Endodermal cell (in vitro differentiated cells): ENCODE measurements at regions not wholly inside any gene's neighbourhood (a gene's known extent, or its start where the extent isn't known, plus 50 kb on each side); places are given as distances from the start of the nearest gene placed in this dataset.

ENCODE experiments used
- DNase-seq: peaks from one replicate; pipeline ENCODE4 v3.0.0-alpha.2; 2017
- H3K27ac ChIP-seq: 2 replicates; pipeline ENCODE4 v1.5.1; 2013; ENCODE audit warnings: mild to moderate bottlenecking, low read depth, low read length, moderate library complexity
- H3K27me3 ChIP-seq: 2 replicates; pipeline ENCODE4 v1.6.1; 2013; ENCODE audit warnings: mild to moderate bottlenecking, low read length, moderate library complexity; ENCODE audit not compliant: insufficient read depth, control insufficient read depth, poor library complexity, severe bottlenecking
- H3K36me3 ChIP-seq: 2 replicates; pipeline ENCODE4 v1.7.0; 2013; ENCODE audit warnings: mild to moderate bottlenecking, low read length, moderate library complexity; ENCODE audit not compliant: control insufficient read depth, insufficient read depth
- H3K4me1 ChIP-seq: one replicate; pipeline ENCODE4 v1.7.0; 2013; ENCODE audit warnings: low read length; ENCODE audit not compliant: control insufficient read depth, insufficient read depth
- H3K4me3 ChIP-seq: 2 replicates; pipeline ENCODE4 v1.5.1; 2013; ENCODE audit warnings: mild to moderate bottlenecking, low read length, moderate library complexity
- H3K9ac ChIP-seq: 2 replicates; pipeline ENCODE4 v1.6.1; 2013; ENCODE audit warnings: mild to moderate bottlenecking, low read length, moderate library complexity; ENCODE audit not compliant: poor library complexity, severe bottlenecking; ENCODE audit errors: extremely low read depth
- H3K9me3 ChIP-seq: 2 replicates; pipeline ENCODE4 v1.6.1; 2013; ENCODE audit warnings: mild to moderate bottlenecking, low read length, moderate library complexity; ENCODE audit not compliant: control insufficient read depth
- H3K27ac Mint-ChIP-seq: 2 replicates; pipeline ENCODE4 v1.8.0; 2020; ENCODE audit warnings: mixed read lengths
- H3K27me3 Mint-ChIP-seq: 2 replicates; pipeline ENCODE4 v1.8.0; 2021; ENCODE audit warnings: mild to moderate bottlenecking, mixed read lengths; ENCODE audit not compliant: insufficient read depth
- H3K36me3 Mint-ChIP-seq: 2 replicates; pipeline ENCODE4 v1.8.0; 2020; ENCODE audit warnings: low read depth, mixed read lengths
- H3K4me1 Mint-ChIP-seq: 2 replicates; pipeline ENCODE4 v1.8.0; 2020; ENCODE audit warnings: mixed read lengths
- H3K4me3 Mint-ChIP-seq: 2 replicates; pipeline ENCODE4 v1.8.0; 2020; ENCODE audit warnings: mild to moderate bottlenecking, moderate library complexity, mixed read lengths
- H3K9me3 Mint-ChIP-seq: 2 replicates; pipeline ENCODE4 v1.8.0; 2020; ENCODE audit warnings: mild to moderate bottlenecking, mixed read lengths
- CTCF ChIP-seq: fragments of 200-600 bp; sonication (generic); conservative IDR thresholded peaks from 2 replicates; pipeline ENCODE4 v1.5.0; 2021; ENCODE audit warnings: antibody characterized with exemption, mild to moderate bottlenecking
- WGBS, 2 experiments: methylation state at CpG; one replicate each; pipeline versions ENCODE4 v1.1.5 to v1.1.7; 2013; ENCODE audit warnings: missing lambda C conversion rate in 2 of 2, mixed read lengths in 1 of 2; ENCODE audit not compliant: insufficient coverage in 1 of 2, insufficient read length in 1 of 2; 5-methylcytosine and 5-hydroxymethylcytosine counted together

- H3K27ac ChIP-seq = no peak overlapping the region
- H3K4me3 Mint-ChIP-seq = no peak overlapping the region
- no peak overlapping the region for H3K27ac Mint-ChIP-seq
- no peak overlapping the region for H3K4me3 ChIP-seq
- H3K9ac ChIP-seq = no peak overlapping the region
- peaks cover 9% of the 10 kb centered on the region for H3K4me1 Mint-ChIP-seq
- no peak for DNase-seq
- H3K36me3 ChIP-seq = no peaks in the 10 kb centered on the region
- H3K36me3 Mint-ChIP-seq = no peaks in the 10 kb centered on the region
- no peaks in the 10 kb centered on the region for H3K27me3 ChIP-seq
- H3K4me1 ChIP-seq = no peaks in the 10 kb centered on the region
- H3K27me3 Mint-ChIP-seq = no peaks in the 10 kb centered on the region
- TF ChIP-seq CTCF = no peak
- H3K9me3 ChIP-seq = peaks cover 6% of the 10 kb centered on the region
- H3K9me3 Mint-ChIP-seq = peaks cover 6% of the 10 kb centered on the region
Observed at GRCh38 chr11:97880209-97880608, 1140.5 kb upstream of the CNTN5 start.

- Mint-ChIP-seq H3K36me3 (no peaks in the 10 kb centered on the region), H3K9me3 (peaks cover 6% of the 10 kb centered on the region), H3K27me3 (no peaks in the 10 kb centered on the region), H3K4me3 (no peak overlapping the region), H3K27ac (no peak overlapping the region), H3K4me1 (no peaks in the 10 kb centered on the region)
- no peaks in the 10 kb centered on the region for H3K4me1 ChIP-seq
- no peak overlapping the region for H3K27ac ChIP-seq
- no peak overlapping the region for H3K4me3 ChIP-seq
- no peak overlapping the region for H3K9ac ChIP-seq
- no peaks in the 10 kb centered on the region for H3K36me3 ChIP-seq
- peaks cover 6% of the 10 kb centered on the region for H3K9me3 ChIP-seq
- H3K27me3 ChIP-seq = no peaks in the 10 kb centered on the region
- no peak for TF ChIP-seq CTCF
- no peak for DNase-seq
- WGBS, 2 experiments = 100% methylated on average over 2 of the region's 2 CpGs; no CpG with 5 or more reads in 1 of the 2 experiments
Observed at GRCh38 chr11:97883086-97883485, 1137.7 kb upstream of the CNTN5 start.

GRCh38 chr11:97888641-97889040 is 1132.1 kb upstream of the CNTN5 start:
- H3K27ac Mint-ChIP-seq = no peak overlapping the region
- no peaks in the 10 kb centered on the region for H3K36me3 Mint-ChIP-seq
- no peak for DNase-seq
- 80 to 91% methylated on average over 1 to 2 of the region's 2 CpGs for WGBS, 2 experiments
- Histone ChIP-seq H3K36me3 (no peaks in the 10 kb centered on the region), H3K27ac (no peak overlapping the region), H3K9ac (no peak overlapping the region), H3K27me3 (no peaks in the 10 kb centered on the region), H3K4me1 (no peaks in the 10 kb centered on the region), H3K4me3 (no peak overlapping the region), H3K9me3 (no peaks in the 10 kb centered on the region)
- no peak for TF ChIP-seq CTCF
- no peaks in the 10 kb centered on the region for H3K27me3 Mint-ChIP-seq
- peaks cover 2% of the 10 kb centered on the region for H3K9me3 Mint-ChIP-seq
- no peak overlapping the region for H3K4me3 Mint-ChIP-seq
- H3K4me1 Mint-ChIP-seq = no peaks in the 10 kb centered on the region
